ENCODE measurements at regions not wholly inside any gene's neighbourhood (a gene's known extent, or its start where the extent isn't known, plus 50 kb on each side); places are given as distances from the start of the nearest gene placed in this dataset.

- TF ChIP-seq CTCF (IDR thresholded peaks at IDR 0.05), result no peak
- no peak for TF ChIP-seq POLR2A (IDR thresholded peaks at IDR 0.05)
Observed at GRCh38 chr3:105260385-105260784, 106.3 kb upstream of the ALCAM start.
